GM12891 (cell line): ENCODE measurements at regions not wholly inside any gene's neighbourhood (a gene's known extent, or its start where the extent isn't known, plus 50 kb on each side); places are given as distances from the start of the nearest gene placed in this dataset.

Experiments
- DNase-seq: peaks from one replicate; pipeline ENCODE4 v3.0.0; 2011; ENCODE audit warnings: low spot score; ENCODE audit not compliant: insufficient read length
- FAIRE-seq: peaks from 2 replicates; lab custom pipeline; 2011; peaks lifted over from hg19 to GRCh38; lab: Jason Lieb, UNC
- PAX5 ChIP-seq: IDR thresholded peaks from 2 replicates; pipeline ENCODE4 v1.6.1; 2011; ENCODE audit warnings: low read length, moderate library complexity, mild to moderate bottlenecking; ENCODE audit not compliant: insufficient read depth, severe bottlenecking
- POLR2A ChIP-seq: IDR thresholded peaks from 2 replicates; pipeline ENCODE4 v1.6.1; 2011; ENCODE audit warnings: low read depth, low read length, control low read depth
- POLR2AphosphoS5 ChIP-seq: IDR thresholded peaks from 2 replicates; pipeline ENCODE4 v1.6.1; 2011; ENCODE audit warnings: low read depth, low read length, control low read depth
- POU2F2 ChIP-seq: IDR thresholded peaks from 2 replicates; pipeline ENCODE4 v1.6.1; 2011; ENCODE audit warnings: low read depth, mild to moderate bottlenecking, control low read depth, low read length, moderate library complexity
- SPI1 ChIP-seq: IDR thresholded peaks from 2 replicates; pipeline ENCODE4 v1.6.1; 2011; ENCODE audit warnings: low read depth, low read length, control low read depth
- TAF1 ChIP-seq: IDR thresholded peaks from 2 replicates; pipeline ENCODE4 v1.6.1; 2011; ENCODE audit warnings: low read depth, low read length, control low read depth

DNA sequence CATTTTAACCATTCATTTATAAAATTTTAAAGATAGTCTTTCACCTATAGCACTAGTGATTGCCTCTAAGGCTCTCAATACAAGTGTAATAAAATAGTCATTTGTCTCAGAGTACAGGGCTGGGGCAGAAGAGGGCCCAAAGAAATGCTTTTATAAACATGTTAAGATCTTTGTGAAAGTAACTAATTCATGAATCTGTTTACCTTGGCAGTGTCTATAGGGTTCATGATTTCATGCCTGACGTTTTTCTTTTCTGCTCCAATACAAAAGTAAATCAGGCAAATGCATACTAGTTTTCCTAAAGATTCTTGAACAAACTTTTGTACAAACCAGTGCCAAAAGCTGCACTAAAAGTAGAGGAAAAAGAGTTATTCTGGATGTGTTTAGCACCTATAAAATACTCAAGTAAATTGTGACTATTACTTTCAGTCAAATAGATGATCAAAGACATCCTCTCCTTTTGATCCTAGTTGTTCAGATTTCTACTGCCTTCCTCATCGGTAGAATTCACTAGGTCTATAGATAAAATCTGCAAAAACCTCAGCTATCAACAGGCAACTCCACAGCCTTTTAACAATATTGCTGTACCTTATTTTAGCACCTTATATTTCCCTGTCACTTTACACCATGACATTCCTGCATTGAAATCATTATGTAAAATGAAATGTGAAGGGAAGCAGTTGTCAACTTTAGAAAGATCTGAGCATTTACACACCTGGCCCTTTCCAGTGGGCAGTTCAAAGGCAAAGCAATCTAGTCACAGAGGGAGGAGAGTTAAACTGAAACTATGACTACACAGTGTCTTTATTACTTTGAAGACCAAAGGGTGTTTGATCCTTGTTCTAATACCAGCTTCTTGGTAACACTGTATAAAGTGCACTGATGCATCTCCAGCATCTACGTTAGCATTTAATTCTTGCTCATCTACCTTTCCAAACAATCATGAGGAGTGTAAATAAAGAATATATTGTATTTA, 100.0 kb upstream of the MED13 start:
- DNase-seq (no peak), FAIRE-seq (peak; percentile 59)
- TF ChIP-seq POU2F2 (no peak), TAF1 (no peak), PAX5 (no peak)

DNA sequence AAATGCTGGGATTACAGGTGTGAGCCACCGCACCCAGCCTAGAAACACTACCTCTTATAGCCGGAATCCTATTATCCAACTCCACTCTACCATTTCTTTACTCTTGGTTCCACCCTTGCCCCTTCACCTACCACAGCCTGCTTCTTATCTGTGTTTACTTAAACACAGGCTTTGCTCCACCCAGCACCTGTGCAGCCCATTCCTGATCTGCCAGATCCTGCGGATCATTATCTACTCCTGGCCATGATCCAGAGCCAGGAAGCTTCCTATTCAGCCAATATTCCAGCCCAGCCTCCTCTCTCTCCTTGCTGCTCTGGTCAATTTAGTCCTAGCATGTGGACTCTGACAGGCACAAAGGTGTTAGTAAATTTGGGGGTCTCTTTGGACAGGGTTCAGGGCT, 98.8 kb upstream of the MED13 start:
- DNase-seq (no peak), FAIRE-seq (no peak)
- no peak for TF ChIP-seq TAF1
- no peak for TF ChIP-seq SPI1
- TF ChIP-seq POLR2AphosphoS5, result no peak
- no peak for TF ChIP-seq PAX5
- no peak for TF ChIP-seq POU2F2
- TF ChIP-seq POLR2A, result no peak

DNA sequence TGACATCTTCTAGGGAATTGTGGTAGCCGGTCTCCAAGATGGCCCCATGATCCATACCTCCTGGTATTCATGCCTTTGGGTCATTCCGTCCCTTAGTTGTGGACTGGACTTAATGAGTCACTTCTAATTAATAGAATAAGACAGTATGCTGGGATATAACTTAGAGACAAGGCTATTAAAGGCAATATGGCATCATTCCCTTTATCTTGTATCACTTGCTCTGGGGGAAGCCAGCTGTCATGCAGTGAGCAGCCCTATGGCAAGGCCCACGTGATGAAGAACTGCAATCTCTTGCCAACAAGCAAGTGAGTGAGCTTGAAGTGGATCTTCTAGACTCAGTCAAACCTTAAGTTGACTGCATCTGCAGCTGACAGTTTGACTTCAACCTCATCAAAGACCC, 97.8 kb upstream of the MED13 start:
- no peak for FAIRE-seq
- TF ChIP-seq POU2F2 (no peak), POLR2A (no peak), SPI1 (no peak), TAF1 (no peak), POLR2AphosphoS5 (no peak), PAX5 (no peak)

DNA sequence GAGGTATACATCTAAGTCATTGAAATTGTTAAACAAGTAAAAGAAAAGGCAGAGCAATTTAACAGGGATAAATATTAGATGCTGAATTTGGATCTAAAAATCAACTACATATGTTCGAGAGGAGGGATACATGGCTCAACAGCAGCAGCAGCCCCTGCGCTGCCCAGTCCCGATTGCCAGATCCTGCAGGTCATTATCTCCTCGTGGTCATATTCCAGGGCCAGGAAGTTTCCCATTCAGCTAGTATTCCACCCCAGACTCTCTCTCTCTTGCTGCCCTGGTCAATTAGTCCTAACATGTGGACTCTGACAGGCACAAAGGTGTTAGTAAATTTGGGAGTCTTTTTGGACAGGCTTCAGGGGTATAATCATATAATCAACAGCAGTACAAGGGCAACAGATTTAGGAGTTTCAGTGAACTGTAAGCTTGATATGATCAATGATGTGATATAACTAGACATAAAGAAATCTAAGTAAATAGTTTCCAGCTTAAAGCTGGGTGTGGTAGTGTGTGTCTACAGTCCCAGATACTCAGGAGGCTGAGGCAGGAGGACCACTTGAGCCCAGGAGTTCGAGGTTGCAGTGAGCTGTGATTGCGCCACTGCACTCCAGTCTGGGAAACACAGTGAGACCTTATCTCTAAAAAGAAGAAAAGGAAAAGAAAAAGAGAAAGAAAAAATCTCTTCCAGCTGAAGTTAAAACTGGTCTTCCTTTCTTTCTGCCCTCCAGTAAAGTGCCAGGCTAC, 96.5 kb upstream of the MED13 start:
- FAIRE-seq (no peak), DNase-seq (no peak)
- TF ChIP-seq TAF1 (no peak), POLR2AphosphoS5 (no peak), PAX5 (no peak), POLR2A (no peak), POU2F2 (no peak), SPI1 (no peak)

More for the DNA sequence above, 97.8 kb upstream of the MED13 start:
- DNase-seq, result no peak

DNA sequence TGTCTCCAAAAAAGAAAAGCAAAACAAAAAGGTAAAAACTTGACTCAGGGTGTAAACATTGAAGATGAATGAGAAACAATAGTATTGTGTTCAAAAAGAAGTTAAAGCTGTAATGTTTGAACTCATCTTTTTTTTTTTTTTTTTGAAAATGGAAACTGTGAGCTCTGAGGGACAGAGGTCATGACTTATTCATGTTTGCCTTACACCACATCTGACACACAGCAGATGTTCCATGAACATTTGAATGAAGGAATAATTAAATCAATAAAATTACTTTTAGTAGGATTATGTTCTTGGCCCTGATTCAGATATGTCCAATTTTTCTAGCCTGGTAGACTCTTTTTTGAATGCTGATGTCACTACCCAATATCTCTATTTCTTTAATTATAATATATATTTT, 95.7 kb upstream of the MED13 start:
- FAIRE-seq (no peak), DNase-seq (no peak)
- TF ChIP-seq POLR2A (no peak), POLR2AphosphoS5 (no peak), PAX5 (no peak), SPI1 (no peak), POU2F2 (no peak), TAF1 (no peak)

DNA sequence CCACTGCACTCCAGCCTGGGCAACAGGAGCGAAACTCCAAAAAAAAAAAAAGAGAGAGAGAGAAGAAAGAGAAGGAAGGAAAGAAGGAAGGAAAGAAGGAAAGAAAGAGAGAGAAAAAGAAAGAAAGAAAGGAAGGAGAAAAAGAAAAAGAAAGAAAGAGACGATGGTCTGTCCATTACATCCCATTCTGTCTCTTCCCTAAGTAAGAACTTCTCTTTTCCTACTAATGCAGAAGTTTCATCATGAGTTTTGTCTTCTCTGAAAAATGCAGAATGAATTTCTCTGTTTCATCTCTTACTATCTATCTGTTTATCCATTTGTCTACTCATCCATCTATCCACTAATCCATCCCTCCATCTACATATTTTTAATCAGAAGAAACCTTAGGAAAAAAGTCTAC, 94.9 kb upstream of the MED13 start:
- DNase-seq (no peak), FAIRE-seq (no peak)
- TF ChIP-seq POU2F2, result no peak
- TF ChIP-seq POLR2A, result no peak
- TF ChIP-seq SPI1, result no peak
- no peak for TF ChIP-seq TAF1
- no peak for TF ChIP-seq PAX5
- no peak for TF ChIP-seq POLR2AphosphoS5

DNA sequence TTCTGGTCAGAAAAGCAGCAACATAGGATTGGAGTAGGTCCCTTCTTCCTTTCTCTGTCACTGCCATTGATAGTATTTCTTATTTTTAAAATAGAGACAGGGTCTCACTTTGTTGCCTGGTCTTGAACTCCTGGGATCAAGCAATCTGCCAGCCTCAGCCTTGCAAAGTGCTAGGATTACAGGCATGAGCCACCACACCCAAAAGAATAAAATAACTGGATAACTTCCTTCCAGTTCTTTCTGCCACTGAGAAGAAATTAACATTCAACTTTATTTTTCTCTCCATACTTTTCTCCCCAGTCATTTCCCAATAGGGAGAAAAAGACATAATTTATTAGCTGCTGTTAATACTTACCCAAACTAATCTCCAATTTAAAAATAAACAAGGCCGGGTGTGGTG, 91.9 kb upstream of the MED13 start:
- DNase-seq (no peak), FAIRE-seq (no peak)
- TF ChIP-seq POU2F2 (no peak), PAX5 (no peak), POLR2A (no peak), TAF1 (no peak), SPI1 (no peak), POLR2AphosphoS5 (no peak)

DNA sequence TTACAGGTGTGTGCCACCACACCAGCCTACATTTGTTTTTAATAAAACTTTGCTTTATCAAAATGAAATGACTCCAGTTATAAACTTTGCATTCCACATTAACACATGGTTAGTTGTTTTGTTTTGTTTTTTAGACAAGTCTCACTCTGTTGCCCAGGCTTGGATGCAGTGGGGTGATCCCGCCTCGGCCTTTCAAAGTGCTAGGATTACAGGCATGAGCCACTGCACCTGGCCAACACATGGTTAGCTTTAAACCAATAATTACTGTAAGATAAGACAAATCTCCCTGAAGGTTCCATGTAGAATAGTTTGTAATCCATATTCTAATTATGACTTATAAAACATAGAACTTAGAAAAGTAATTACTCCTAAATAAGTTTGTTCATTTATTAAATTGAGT, 89.8 kb upstream of the MED13 start:
- TF ChIP-seq TAF1, result no peak
- TF ChIP-seq POU2F2, result no peak
- TF ChIP-seq POLR2A, result no peak
- no peak for TF ChIP-seq PAX5
- no peak for TF ChIP-seq SPI1
- TF ChIP-seq POLR2AphosphoS5, result no peak
- no peak for FAIRE-seq
- no peak for DNase-seq

DNA sequence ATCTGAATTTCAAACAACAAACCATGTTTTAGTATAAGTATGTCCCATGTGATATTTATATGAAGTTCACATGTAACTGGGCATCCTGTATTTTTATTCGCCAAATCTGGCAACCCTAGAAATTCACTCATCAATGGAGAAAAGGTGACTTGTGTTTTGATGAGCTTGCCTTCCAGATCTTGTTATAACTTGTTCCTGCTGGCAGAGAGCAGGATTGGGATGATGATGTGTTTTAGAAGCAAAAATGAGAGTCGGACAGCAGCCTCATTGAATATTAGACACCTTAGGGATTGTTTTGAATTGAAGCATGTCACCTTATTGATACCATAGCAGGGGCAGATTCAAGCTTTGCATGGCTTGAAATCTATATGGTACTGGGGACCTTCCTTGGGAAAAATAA, 85.4 kb upstream of the MED13 start:
- no peak for FAIRE-seq
- TF ChIP-seq POLR2AphosphoS5 (no peak), POLR2A (no peak), TAF1 (no peak), PAX5 (no peak), SPI1 (no peak), POU2F2 (no peak)
- DNase-seq, result no peak

DNA sequence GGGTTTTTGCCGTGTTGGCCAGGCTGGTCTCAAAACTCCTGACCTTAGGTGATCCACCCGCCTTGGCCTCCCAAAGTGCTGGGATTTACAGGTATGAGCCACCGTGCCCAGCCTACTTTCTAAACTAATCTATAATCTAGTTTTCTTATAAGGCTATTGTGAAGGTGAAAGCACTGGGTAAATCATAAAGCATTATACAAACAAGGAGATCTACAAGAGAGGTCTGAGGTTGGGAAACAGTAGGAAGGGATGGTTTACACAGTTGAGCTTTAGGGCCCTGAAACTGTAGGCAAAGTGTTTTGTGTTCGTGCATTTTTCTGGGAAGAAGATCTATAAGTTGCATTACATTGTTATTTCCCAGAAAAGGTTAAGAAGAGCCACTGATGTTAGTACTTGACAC, 84.9 kb upstream of the MED13 start:
- DNase-seq (no peak), FAIRE-seq (no peak)
- TF ChIP-seq POLR2AphosphoS5, result no peak
- TF ChIP-seq PAX5, result no peak
- TF ChIP-seq TAF1, result no peak
- no peak for TF ChIP-seq POU2F2
- TF ChIP-seq POLR2A, result no peak
- TF ChIP-seq SPI1, result no peak
